Fibroblast of pulmonary artery (primary cell): ENCODE measurements at regions not wholly inside any gene's neighbourhood (a gene's known extent, or its start where the extent isn't known, plus 50 kb on each side); places are given as distances from the start of the nearest gene placed in this dataset.

Source experiments
- DNase-seq: peaks from one replicate; pipeline ENCODE4 v3.0.0-alpha.2; 2010; ENCODE audit warnings: low read depth
- H3K4me3 ChIP-seq: replicated peaks from 2 replicates; pipeline ENCODE4 v1.5.1; 2011; ENCODE audit warnings: low read depth, mild to moderate bottlenecking, control low read depth, low read length, moderate library complexity
- TF ChIP-seq, protein P1 (sequence below): IDR thresholded peaks from 2 replicates; pipeline ENCODE4 v1.5.1; 2011; ENCODE audit warnings: mild to moderate bottlenecking, control low read depth, low read length, inconsistent platforms; ENCODE audit errors: missing control alignments

DNA sequence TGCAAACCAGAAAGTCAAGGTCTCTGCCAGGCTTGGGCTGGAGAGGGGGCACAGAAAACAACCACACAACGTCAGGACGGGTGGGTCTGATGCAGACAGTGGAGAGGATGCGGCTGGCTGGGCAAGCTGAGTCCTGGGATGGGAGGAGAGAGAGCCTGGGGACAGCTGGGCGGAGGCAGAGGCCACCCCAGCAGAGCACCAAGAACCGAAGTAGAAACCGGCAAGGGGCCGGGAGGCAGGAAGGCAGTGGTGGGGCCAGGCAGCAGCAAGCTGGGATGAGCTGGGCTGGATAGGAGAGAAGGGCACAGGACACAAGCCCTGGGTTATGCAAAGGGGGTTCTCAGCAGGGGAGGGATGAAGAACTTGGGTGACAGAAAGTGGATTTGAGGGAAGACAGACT lies 188.2 kb downstream of the SHANK2 start:
- DNase-seq, result no peak
- no peak overlapping the region for H3K4me3 ChIP-seq

DNA sequence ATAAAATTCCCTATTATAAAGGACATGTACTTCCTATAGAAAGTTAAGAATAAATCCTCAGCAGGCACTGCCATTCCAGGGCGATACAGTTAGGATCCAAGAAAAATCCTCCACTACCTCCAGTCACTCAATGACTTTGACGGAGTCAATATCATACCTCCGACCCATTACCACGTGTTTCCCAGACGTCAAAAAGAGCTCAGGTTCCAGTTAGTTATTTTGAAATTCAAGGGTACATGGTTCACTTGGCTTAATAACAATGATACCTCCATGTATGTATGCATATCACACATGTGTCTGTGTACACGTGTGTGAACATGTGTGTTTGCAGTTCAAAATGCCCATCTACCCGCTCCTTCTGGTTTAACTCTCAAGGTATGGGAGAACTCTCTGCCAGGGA lies 189.2 kb downstream of the SHANK2 start:
- no peak overlapping the region for H3K4me3 ChIP-seq
- DNase-seq, result no peak
- TF ChIP-seq, protein P1, sequence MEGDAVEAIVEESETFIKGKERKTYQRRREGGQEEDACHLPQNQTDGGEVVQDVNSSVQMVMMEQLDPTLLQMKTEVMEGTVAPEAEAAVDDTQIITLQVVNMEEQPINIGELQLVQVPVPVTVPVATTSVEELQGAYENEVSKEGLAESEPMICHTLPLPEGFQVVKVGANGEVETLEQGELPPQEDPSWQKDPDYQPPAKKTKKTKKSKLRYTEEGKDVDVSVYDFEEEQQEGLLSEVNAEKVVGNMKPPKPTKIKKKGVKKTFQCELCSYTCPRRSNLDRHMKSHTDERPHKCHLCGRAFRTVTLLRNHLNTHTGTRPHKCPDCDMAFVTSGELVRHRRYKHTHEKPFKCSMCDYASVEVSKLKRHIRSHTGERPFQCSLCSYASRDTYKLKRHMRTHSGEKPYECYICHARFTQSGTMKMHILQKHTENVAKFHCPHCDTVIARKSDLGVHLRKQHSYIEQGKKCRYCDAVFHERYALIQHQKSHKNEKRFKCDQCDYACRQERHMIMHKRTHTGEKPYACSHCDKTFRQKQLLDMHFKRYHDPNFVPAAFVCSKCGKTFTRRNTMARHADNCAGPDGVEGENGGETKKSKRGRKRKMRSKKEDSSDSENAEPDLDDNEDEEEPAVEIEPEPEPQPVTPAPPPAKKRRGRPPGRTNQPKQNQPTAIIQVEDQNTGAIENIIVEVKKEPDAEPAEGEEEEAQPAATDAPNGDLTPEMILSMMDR, result no peak

More for the DNA sequence above, 188.2 kb downstream of the SHANK2 start:
- TF ChIP-seq, protein P1, result no peak

GRCh38 chr11:71062199-71062598 lies 190.2 kb downstream of the SHANK2 start:
- no peak for DNase-seq
- TF ChIP-seq, protein P1, result no peak
- no peak overlapping the region for H3K4me3 ChIP-seq

GRCh38 chr11:71060391-71060791 lies 192.0 kb downstream of the SHANK2 start:
- no peak for DNase-seq
- no peak overlapping the region for H3K4me3 ChIP-seq
- TF ChIP-seq, protein P1, result no peak

GRCh38 chr11:71059662-71060061 lies 192.7 kb downstream of the SHANK2 start:
- no peak for DNase-seq
- H3K4me3 ChIP-seq, result no peak overlapping the region
- TF ChIP-seq, protein P1, result no peak

DNA sequence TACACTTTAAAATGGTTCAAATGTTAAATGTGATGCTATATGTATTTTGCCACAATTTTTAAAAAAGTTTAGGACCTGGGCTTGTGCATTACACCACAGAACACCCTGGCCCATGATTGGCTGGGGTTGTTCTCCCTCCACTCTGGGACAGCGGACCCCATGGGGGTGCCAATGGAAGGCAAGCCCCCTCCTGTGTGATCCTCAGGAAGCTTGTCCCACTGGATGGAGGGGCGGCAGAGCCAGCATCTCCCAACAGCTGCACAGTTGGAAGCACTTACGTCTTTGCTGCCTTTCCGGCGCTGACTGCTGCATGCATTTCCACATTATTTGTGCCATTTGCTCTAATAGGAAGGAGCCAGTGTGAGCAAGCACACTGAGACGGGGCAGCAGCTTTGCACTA lies 196.5 kb downstream of the SHANK2 start:
- DNase-seq, result no peak
- TF ChIP-seq, protein P1, result no peak
- no peak overlapping the region for H3K4me3 ChIP-seq
